ENCODE measurements at regions not wholly inside any gene's neighbourhood (a gene's known extent, or its start where the extent isn't known, plus 50 kb on each side); places are given as distances from the start of the nearest gene placed in this dataset.

DNA sequence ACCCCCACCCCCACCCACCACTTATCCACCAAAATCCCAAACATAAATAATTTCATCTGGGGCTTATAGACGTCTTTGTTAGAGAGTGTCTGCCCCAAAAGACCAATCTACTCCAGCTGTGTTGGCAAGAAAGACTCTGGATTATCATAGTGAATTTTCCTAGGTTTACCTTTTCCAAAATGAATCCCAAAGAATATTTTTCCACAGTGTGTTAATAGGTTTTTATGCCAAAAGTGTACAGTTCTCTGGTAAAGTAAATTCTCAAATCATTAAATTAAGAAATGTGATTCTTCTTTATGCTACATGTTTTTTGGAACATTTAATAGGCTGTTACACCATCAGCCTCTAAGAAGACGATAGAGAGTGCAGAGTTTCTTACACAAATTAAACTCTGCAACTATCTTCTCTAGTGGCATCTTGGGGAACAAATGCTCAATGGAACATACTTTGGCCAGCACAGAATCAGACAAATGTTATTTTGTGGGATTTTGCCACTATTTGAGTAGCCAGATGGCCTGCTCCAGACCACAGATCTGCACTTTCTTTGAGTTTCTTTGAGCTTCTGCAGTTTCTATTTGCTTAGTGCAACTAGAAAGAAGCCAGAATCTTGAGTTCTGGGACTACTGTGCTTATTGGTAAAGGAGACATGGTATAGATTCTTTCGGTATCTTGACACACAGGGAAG is 206.0 kb downstream of the KIT start:
- Histone ChIP-seq H2AFZ (ENCODE audit: low read depth, low read length, severe bottlenecking) (no peak overlapping the region), H4K20me1 (ENCODE audit: low read depth, low read length) (no peaks in the 10 kb centered on the region), H3K79me2 (ENCODE audit: insufficient read depth, low read length) (no peaks in the 10 kb centered on the region), H3F3A (ENCODE audit: insufficient read depth) (no peaks in the 10 kb centered on the region), H3K27ac (ENCODE audit: low read depth, low read length) (no peak overlapping the region), H3K4me2 (ENCODE audit: low read depth, low read length, poor library complexity, severe bottlenecking) (no peak overlapping the region), H3K27me3 (ENCODE audit: low read length) (no peaks in the 10 kb centered on the region), H3K9me2 (replicated peaks; ENCODE audit: insufficient read depth, low read length) (no peaks in the 10 kb centered on the region), H3K4me3 (ENCODE audit: insufficient read depth, low read length, poor library complexity, severe bottlenecking) (no peak overlapping the region), H3K9me3 (ENCODE audit: insufficient read depth, low read length) (no peaks in the 10 kb centered on the region), H3K36me3 (ENCODE audit: low read length) (no peaks in the 10 kb centered on the region), H3K9ac (ENCODE audit: low read length) (no peak overlapping the region)
- TF ChIP-seq, protein P1, sequence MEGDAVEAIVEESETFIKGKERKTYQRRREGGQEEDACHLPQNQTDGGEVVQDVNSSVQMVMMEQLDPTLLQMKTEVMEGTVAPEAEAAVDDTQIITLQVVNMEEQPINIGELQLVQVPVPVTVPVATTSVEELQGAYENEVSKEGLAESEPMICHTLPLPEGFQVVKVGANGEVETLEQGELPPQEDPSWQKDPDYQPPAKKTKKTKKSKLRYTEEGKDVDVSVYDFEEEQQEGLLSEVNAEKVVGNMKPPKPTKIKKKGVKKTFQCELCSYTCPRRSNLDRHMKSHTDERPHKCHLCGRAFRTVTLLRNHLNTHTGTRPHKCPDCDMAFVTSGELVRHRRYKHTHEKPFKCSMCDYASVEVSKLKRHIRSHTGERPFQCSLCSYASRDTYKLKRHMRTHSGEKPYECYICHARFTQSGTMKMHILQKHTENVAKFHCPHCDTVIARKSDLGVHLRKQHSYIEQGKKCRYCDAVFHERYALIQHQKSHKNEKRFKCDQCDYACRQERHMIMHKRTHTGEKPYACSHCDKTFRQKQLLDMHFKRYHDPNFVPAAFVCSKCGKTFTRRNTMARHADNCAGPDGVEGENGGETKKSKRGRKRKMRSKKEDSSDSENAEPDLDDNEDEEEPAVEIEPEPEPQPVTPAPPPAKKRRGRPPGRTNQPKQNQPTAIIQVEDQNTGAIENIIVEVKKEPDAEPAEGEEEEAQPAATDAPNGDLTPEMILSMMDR (IDR thresholded peaks at IDR 0.05; ENCODE audit: insufficient read depth, low read length, poor library complexity, severe bottlenecking) = no peak
- no peak for TF ChIP-seq EZH2phosphoT487 (conservative IDR thresholded peaks at IDR 0.05; ENCODE audit: low read length)

DNA sequence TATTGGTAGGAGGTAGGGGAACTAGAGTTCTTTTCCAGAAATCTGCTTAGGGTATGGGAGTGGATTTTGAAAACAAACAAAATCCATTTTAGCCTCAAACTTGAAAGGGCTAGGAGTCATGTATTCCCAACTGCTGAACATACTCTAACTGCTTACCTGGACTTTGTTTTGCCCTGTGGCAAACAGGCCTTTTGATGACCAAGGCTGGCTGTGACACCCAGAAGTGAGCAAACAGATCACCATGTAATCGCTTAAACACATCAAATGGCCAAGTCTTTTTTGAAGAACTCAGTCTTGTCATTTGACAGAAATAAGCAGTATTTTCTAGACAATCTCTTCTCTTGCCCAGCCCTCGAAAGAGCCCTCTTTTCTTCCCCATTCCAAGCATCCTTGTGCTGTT is 203.4 kb downstream of the KIT start:
- no peaks in the 10 kb centered on the region for H3K9me2 ChIP-seq (replicated peaks; ENCODE audit: insufficient read depth, low read length)
- H4K20me1 ChIP-seq (ENCODE audit: low read depth, low read length) = no peaks in the 10 kb centered on the region
- no peaks in the 10 kb centered on the region for H3K27me3 ChIP-seq (ENCODE audit: low read length)
- no peaks in the 10 kb centered on the region for H3K79me2 ChIP-seq (ENCODE audit: insufficient read depth, low read length)
- TF ChIP-seq EZH2phosphoT487 (conservative IDR thresholded peaks at IDR 0.05; ENCODE audit: low read length) = no peak
- TF ChIP-seq, protein P1 (IDR thresholded peaks at IDR 0.05; ENCODE audit: insufficient read depth, low read length, poor library complexity, severe bottlenecking) = no peak
- no peaks in the 10 kb centered on the region for H3F3A ChIP-seq (ENCODE audit: insufficient read depth)
- H2AFZ ChIP-seq (ENCODE audit: low read depth, low read length, severe bottlenecking) = no peak overlapping the region
- no peaks in the 10 kb centered on the region for H3K36me3 ChIP-seq (ENCODE audit: low read length)
- H3K4me2 ChIP-seq (ENCODE audit: low read depth, low read length, poor library complexity, severe bottlenecking) = no peak overlapping the region
- H3K9me3 ChIP-seq (ENCODE audit: insufficient read depth, low read length) = no peaks in the 10 kb centered on the region
- H3K27ac ChIP-seq (ENCODE audit: low read depth, low read length) = no peak overlapping the region
- H3K4me3 ChIP-seq (ENCODE audit: insufficient read depth, low read length, poor library complexity, severe bottlenecking) = no peak overlapping the region
- H3K9ac ChIP-seq (ENCODE audit: low read length) = no peak overlapping the region

GRCh38 chr4:54855191-54855854 is 197.6 kb downstream of the KIT start:
- Histone ChIP-seq H3K79me2 (ENCODE audit: insufficient read depth, low read length) (no peaks in the 10 kb centered on the region), H3K27me3 (ENCODE audit: low read length) (no peaks in the 10 kb centered on the region), H3K27ac (ENCODE audit: low read depth, low read length) (no peak overlapping the region), H4K20me1 (ENCODE audit: low read depth, low read length) (no peaks in the 10 kb centered on the region), H3F3A (ENCODE audit: insufficient read depth) (no peaks in the 10 kb centered on the region), H3K9me3 (ENCODE audit: insufficient read depth, low read length) (no peaks in the 10 kb centered on the region), H2AFZ (ENCODE audit: low read depth, low read length, severe bottlenecking) (no peak overlapping the region), H3K36me3 (ENCODE audit: low read length) (no peaks in the 10 kb centered on the region), H3K4me2 (ENCODE audit: low read depth, low read length, poor library complexity, severe bottlenecking) (no peak overlapping the region), H3K4me3 (ENCODE audit: insufficient read depth, low read length, poor library complexity, severe bottlenecking) (no peak overlapping the region), H3K9ac (ENCODE audit: low read length) (no peak overlapping the region), H3K9me2 (replicated peaks; ENCODE audit: insufficient read depth, low read length) (no peaks in the 10 kb centered on the region)
- no peak for TF ChIP-seq EZH2phosphoT487 (conservative IDR thresholded peaks at IDR 0.05; ENCODE audit: low read length)
- TF ChIP-seq, protein P1 (IDR thresholded peaks at IDR 0.05; ENCODE audit: insufficient read depth, low read length, poor library complexity, severe bottlenecking) = no peak

All from SU-DHL-6 (cell line).